Ovary (tissue), 7 donors: ENCODE measurements at regions not wholly inside any gene's neighbourhood (a gene's known extent, or its start where the extent isn't known, plus 50 kb on each side); places are given as distances from the start of the nearest gene placed in this dataset.

Experiments
- DNase-seq, 5 donors: peaks; one replicate each; pipeline ENCODE4 v3.0.0-alpha.2; 2019 to 2020
- H3K27ac ChIP-seq, 2 donors: fragments of 200-600 bp; one replicate each; pipeline versions ENCODE4 v1.5.1 to v1.8.0; 2019 to 2022
- H3K27me3 ChIP-seq: fragments of 200-600 bp; one replicate; pipeline ENCODE4 v1.8.0; 2022
- H3K36me3 ChIP-seq: fragments of 200-600 bp; sonication (generic); one replicate; pipeline ENCODE4 v1.5.1; 2019
- H3K4me1 ChIP-seq: one replicate; pipeline ENCODE4 v1.8.1; 2013; ENCODE audit warnings: mild to moderate bottlenecking, moderate library complexity; ENCODE audit not compliant: insufficient read depth
- H3K4me3 ChIP-seq: fragments of 200-600 bp; sonication (generic); one replicate; pipeline ENCODE4 v1.5.1; 2017
- H3K9me3 ChIP-seq, 2 donors: fragments of 200-600 bp in 1 of 2; sonication (generic) in 1 of 2; one replicate each; pipeline versions ENCODE4 v1.5.1 to v1.8.1; 2013 to 2019; ENCODE audit warnings: mild to moderate bottlenecking in 1 of 2, moderate library complexity in 1 of 2
- CTCF ChIP-seq, 3 donors: fragments of 450-650 bp in 2 of 3; fragments of 200-600 bp in 1 of 3; IDR thresholded peaks; one replicate each; pipeline versions ENCODE4 v1.5.1 to v1.8.0; 2016 to 2022; ENCODE audit warnings: antibody characterized with exemption in 3 of 3, mild to moderate bottlenecking in 1 of 3
- EP300 ChIP-seq: sonication (generic); formaldehyde crosslinking; IDR thresholded peaks from one replicate; pipeline ENCODE4 v1.6.1; 2017; ENCODE audit warnings: antibody characterized with exemption
- POLR2A ChIP-seq: fragments of 450-650 bp; IDR thresholded peaks from one replicate; pipeline ENCODE4 v1.6.1; 2017; ENCODE audit warnings: antibody characterized with exemption, mild to moderate bottlenecking, moderate library complexity
- WGBS, 3 donors: extraction: QIAGEN DNeasy Blood & Tissue Kit in 1 of 3; methylation state at CpG; one replicate each; pipeline versions ENCODE4 v1.1.5 to v1.1.7; 2013 to 2017; 5-methylcytosine and 5-hydroxymethylcytosine counted together
- intact Hi-C, 4 donors: fragments of 100-400 bp; cut with DNase I; formaldehyde crosslinking; loops; one replicate each; pipeline versions ENCODE4 v1.11.0 to v1.15.1; 2022 to 2023
- donor health status: DM: no; HTN: no; CAD: no; lungs with moderate emphysema.
- donor health status: DM: no; HTN: no; CAD: no.
- donor health status: Bipolar disorder and iron deficiency.
- donor health status: DM: no; HTN: no; CAD: no.
- donor health status: DM: yes; HTN: yes; CAD: no.

- Histone ChIP-seq H3K27me3 (no peaks in the 10 kb centered on the region), H3K4me1 (no peaks in the 10 kb centered on the region), H3K36me3 (no peaks in the 10 kb centered on the region), H3K27ac (no peak overlapping the region), H3K9me3 (no peaks in the 10 kb centered on the region), H3K4me3 (no peak overlapping the region)
- intact Hi-C loops, result no loop called here
- TF ChIP-seq CTCF (IDR thresholded peaks at IDR 0.05) (no peak), EP300 (no peak), POLR2A (no peak)
- WGBS, 3 donors, result 81 to 86% (median 83%) methylated on average over 3 of the region's 3 CpGs
- DNase-seq, result no peak
Observed at GRCh38 chr3:180351601-180352000, 250.4 kb upstream of the TTC14 start.

GRCh38 chr3:180352261-180352660 lies 249.7 kb upstream of the TTC14 start:
- no peaks in the 10 kb centered on the region for H3K36me3 ChIP-seq
- DNase-seq, result no peak
- no peak overlapping the region for H3K27ac ChIP-seq
- H3K4me1 ChIP-seq, result no peaks in the 10 kb centered on the region
- H3K9me3 ChIP-seq, result no peaks in the 10 kb centered on the region
- WGBS, 3 donors, result 5 to 24% (median 5%) methylated on average over 1 of the region's 1 CpG
- H3K27me3 ChIP-seq, result no peaks in the 10 kb centered on the region
- intact Hi-C loops, result no loop called here
- no peak overlapping the region for H3K4me3 ChIP-seq
- TF ChIP-seq POLR2A (no peak), EP300 (no peak), CTCF (IDR thresholded peaks at IDR 0.05) (no peak)

GRCh38 chr3:180354214-180354613 lies 247.7 kb upstream of the TTC14 start:
- intact Hi-C loops, result no loop called here
- WGBS, 3 donors, result 90 to 94% (median 90%) methylated on average over 8 of the region's 8 CpGs
- H3K9me3 ChIP-seq, result no peaks in the 10 kb centered on the region

GRCh38 chr3:180358179-180358578 lies 243.8 kb upstream of the TTC14 start:
- DNase-seq, result no peak
- intact Hi-C loops, result no loop called here
- Histone ChIP-seq H3K4me1 (peaks cover 3% of the 10 kb centered on the region), H3K4me3 (no peak overlapping the region), H3K27me3 (no peaks in the 10 kb centered on the region), H3K9me3 (no peaks in the 10 kb centered on the region), H3K36me3 (no peaks in the 10 kb centered on the region), H3K27ac (no peak overlapping the region)
- TF ChIP-seq EP300, result no peak
- TF ChIP-seq CTCF (IDR thresholded peaks at IDR 0.05), result no peak
- TF ChIP-seq POLR2A, result no peak

More at GRCh38 chr3:180354214-180354613, 247.7 kb upstream of the TTC14 start:
- Histone ChIP-seq H3K36me3 (no peaks in the 10 kb centered on the region), H3K4me1 (peaks cover 2% of the 10 kb centered on the region), H3K27ac (no peak overlapping the region), H3K27me3 (no peaks in the 10 kb centered on the region), H3K4me3 (no peak overlapping the region)
- no peak for DNase-seq
- TF ChIP-seq POLR2A (no peak), EP300 (no peak), CTCF (IDR thresholded peaks at IDR 0.05) (no peak)
